HK-2 (cell line): ENCODE measurements at regions not wholly inside any gene's neighbourhood (a gene's known extent, or its start where the extent isn't known, plus 50 kb on each side); places are given as distances from the start of the nearest gene placed in this dataset.
"Not testable (repeated sequence)": the region's sequence is repeated elsewhere in the genome, so short reads cannot be mapped to it uniquely, and the experiment has no call there.

Experiments
- DNase-seq: peaks from one replicate; pipeline ENCODE4 v3.0.0-alpha.2; 2018; ENCODE audit not compliant: unreplicated experiment

GRCh38 chr9:129317179-129318011 is 139.3 kb upstream of the IER5L start:
- no peak for DNase-seq

GRCh38 chr9:129316281-129317030 is 138.4 kb upstream of the IER5L start:
- DNase-seq = no peak

- no peak for DNase-seq
These were observed 135.4 kb upstream of the IER5L start for GRCh38 chr9:129313331-129313955.

- no peak for DNase-seq
These were observed 134.4 kb upstream of the IER5L start for GRCh38 chr9:129312251-129313122.

- DNase-seq = no peak
These were observed 133.6 kb upstream of the IER5L start for GRCh38 chr9:129311643-129312042.

- DNase-seq = no peak
These were observed 132.7 kb upstream of the IER5L start for GRCh38 chr9:129310666-129311350.

GRCh38 chr9:129309906-129310305 is 131.8 kb upstream of the IER5L start:
- DNase-seq = no peak

- DNase-seq = no peak
These were observed 131.0 kb upstream of the IER5L start for GRCh38 chr9:129309041-129309430.

- DNase-seq = no peak
These were observed 129.3 kb upstream of the IER5L start for GRCh38 chr9:129307227-129307970.

- no peak for DNase-seq
These were observed 128.4 kb upstream of the IER5L start for GRCh38 chr9:129306318-129306973.

- no peak for DNase-seq
These were observed 127.2 kb upstream of the IER5L start for GRCh38 chr9:129305246-129305645.

- DNase-seq = no peak
These were observed 123.9 kb upstream of the IER5L start for GRCh38 chr9:129301941-129302340.

- not testable (repeated sequence) for DNase-seq
These were observed 118.1 kb upstream of the IER5L start for GRCh38 chr9:129296195-129296594.

GRCh38 chr9:129291041-129291501 is 113.0 kb upstream of the IER5L start:
- no peak for DNase-seq

- DNase-seq = no peak
These were observed 112.5 kb upstream of the IER5L start for GRCh38 chr9:129290606-129291005.

GRCh38 chr9:129289883-129290282 is 111.8 kb upstream of the IER5L start:
- DNase-seq = no peak

- DNase-seq = no peak
These were observed 111.2 kb upstream of the IER5L start for GRCh38 chr9:129289131-129289731.

GRCh38 chr9:129287619-129288305 is 109.7 kb upstream of the IER5L start:
- no peak for DNase-seq
